ENCODE measurements at regions not wholly inside any gene's neighbourhood (a gene's known extent, or its start where the extent isn't known, plus 50 kb on each side); places are given as distances from the start of the nearest gene placed in this dataset.

GRCh38 chr2:196538189-196538588 lies 101.3 kb upstream of the CCDC150 start:
- TF ChIP-seq POLR2A (IDR thresholded peaks at IDR 0.05) (no peak), POLR2AphosphoS5 (IDR thresholded peaks at IDR 0.05) (peak; percentile 21)
- TF ChIP-seq, protein P1, sequence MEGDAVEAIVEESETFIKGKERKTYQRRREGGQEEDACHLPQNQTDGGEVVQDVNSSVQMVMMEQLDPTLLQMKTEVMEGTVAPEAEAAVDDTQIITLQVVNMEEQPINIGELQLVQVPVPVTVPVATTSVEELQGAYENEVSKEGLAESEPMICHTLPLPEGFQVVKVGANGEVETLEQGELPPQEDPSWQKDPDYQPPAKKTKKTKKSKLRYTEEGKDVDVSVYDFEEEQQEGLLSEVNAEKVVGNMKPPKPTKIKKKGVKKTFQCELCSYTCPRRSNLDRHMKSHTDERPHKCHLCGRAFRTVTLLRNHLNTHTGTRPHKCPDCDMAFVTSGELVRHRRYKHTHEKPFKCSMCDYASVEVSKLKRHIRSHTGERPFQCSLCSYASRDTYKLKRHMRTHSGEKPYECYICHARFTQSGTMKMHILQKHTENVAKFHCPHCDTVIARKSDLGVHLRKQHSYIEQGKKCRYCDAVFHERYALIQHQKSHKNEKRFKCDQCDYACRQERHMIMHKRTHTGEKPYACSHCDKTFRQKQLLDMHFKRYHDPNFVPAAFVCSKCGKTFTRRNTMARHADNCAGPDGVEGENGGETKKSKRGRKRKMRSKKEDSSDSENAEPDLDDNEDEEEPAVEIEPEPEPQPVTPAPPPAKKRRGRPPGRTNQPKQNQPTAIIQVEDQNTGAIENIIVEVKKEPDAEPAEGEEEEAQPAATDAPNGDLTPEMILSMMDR (IDR thresholded peaks at IDR 0.05), result no peak
- 30% methylated on average over 4 of the region's 4 CpGs for WGBS

DNA sequence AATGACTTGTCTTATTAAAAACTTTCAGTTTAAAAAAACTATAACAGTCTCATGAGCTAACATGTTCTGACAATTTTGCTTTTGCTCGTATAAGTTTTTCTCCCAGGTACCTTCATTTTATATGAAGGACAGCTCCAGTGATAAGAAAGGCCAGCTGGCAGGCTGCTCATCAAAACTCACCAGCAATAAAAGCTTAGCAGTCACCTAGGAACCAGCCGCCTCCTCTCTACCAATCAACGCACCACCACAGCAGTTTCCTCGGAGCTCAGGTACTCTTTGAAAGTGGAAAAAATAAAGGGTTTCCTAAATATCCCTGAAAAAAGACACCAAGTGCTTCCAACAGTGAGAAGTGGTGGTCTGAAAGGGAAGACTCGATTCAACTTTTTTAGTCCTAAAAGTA lies 100.9 kb upstream of the CCDC150 start:
- H3K27ac ChIP-seq, result no peak overlapping the region
- DNase-seq (ENCODE audit: low spot score), result no peak
- TF ChIP-seq POLR2AphosphoS5 (IDR thresholded peaks at IDR 0.05), result no peak
- no peaks in the 10 kb centered on the region for H3K4me1 ChIP-seq (replicated peaks)
- intact Hi-C loops (cut with DNase I), result no loop called here
- no peaks in the 10 kb centered on the region for H3K27me3 ChIP-seq (replicated peaks; ENCODE audit: insufficient read depth)
- 49% methylated on average over 5 of the region's 5 CpGs for WGBS
- no peak overlapping the region for H3K4me3 ChIP-seq
- H3K9me3 ChIP-seq, result no peaks in the 10 kb centered on the region
- no peaks in the 10 kb centered on the region for H3K36me3 ChIP-seq

More at GRCh38 chr2:196538189-196538588, 101.3 kb upstream of the CCDC150 start:
- Histone ChIP-seq H3K27ac (no peak overlapping the region), H3K9me3 (no peaks in the 10 kb centered on the region), H3K4me3 (no peak overlapping the region), H3K36me3 (no peaks in the 10 kb centered on the region), H3K27me3 (replicated peaks; ENCODE audit: insufficient read depth) (no peaks in the 10 kb centered on the region), H3K4me1 (replicated peaks) (no peaks in the 10 kb centered on the region)
- DNase-seq (ENCODE audit: low spot score), result peak; percentile 23
- intact Hi-C loops (cut with DNase I), result no loop called here

GRCh38 chr2:196544906-196545433 lies 94.5 kb upstream of the CCDC150 start:
- intact Hi-C loops (cut with DNase I), result no loop called here
- Histone ChIP-seq H3K9me3 (no peaks in the 10 kb centered on the region), H3K36me3 (no peaks in the 10 kb centered on the region), H3K4me3 (no peak overlapping the region), H3K4me1 (replicated peaks) (no peaks in the 10 kb centered on the region), H3K27me3 (replicated peaks; ENCODE audit: insufficient read depth) (no peaks in the 10 kb centered on the region), H3K27ac (no peak overlapping the region)
- WGBS, result 85% methylated on average over 3 of the region's 3 CpGs
- DNase-seq (ENCODE audit: low spot score), result no peak
- TF ChIP-seq, protein P1 (IDR thresholded peaks at IDR 0.05), result no peak
- TF ChIP-seq POLR2AphosphoS5 (IDR thresholded peaks at IDR 0.05), result no peak
- TF ChIP-seq POLR2A (IDR thresholded peaks at IDR 0.05), result no peak

GRCh38 chr2:196546151-196546919 lies 93.2 kb upstream of the CCDC150 start:
- no peaks in the 10 kb centered on the region for H3K9me3 ChIP-seq
- H3K27me3 ChIP-seq (replicated peaks; ENCODE audit: insufficient read depth), result no peaks in the 10 kb centered on the region
- H3K27ac ChIP-seq, result no peak overlapping the region
- TF ChIP-seq POLR2AphosphoS5 (IDR thresholded peaks at IDR 0.05), result no peak
- no peak for TF ChIP-seq POLR2A (IDR thresholded peaks at IDR 0.05)
- TF ChIP-seq, protein P1 (IDR thresholded peaks at IDR 0.05), result no peak
- no peaks in the 10 kb centered on the region for H3K36me3 ChIP-seq
- H3K4me1 ChIP-seq (replicated peaks), result no peaks in the 10 kb centered on the region
- H3K4me3 ChIP-seq, result no peak overlapping the region
- WGBS, result 72% methylated on average over 4 of the region's 4 CpGs
- DNase-seq (ENCODE audit: low spot score), result no peak
- intact Hi-C loops (cut with DNase I), result no loop called here

GRCh38 chr2:196549052-196549451 lies 90.5 kb upstream of the CCDC150 start:
- no peaks in the 10 kb centered on the region for H3K36me3 ChIP-seq
- intact Hi-C loops (cut with DNase I), result no loop called here
- no peaks in the 10 kb centered on the region for H3K27me3 ChIP-seq (replicated peaks; ENCODE audit: insufficient read depth)
- no peak overlapping the region for H3K4me3 ChIP-seq
- H3K4me1 ChIP-seq (replicated peaks), result no peaks in the 10 kb centered on the region
- no peak for TF ChIP-seq POLR2AphosphoS5 (IDR thresholded peaks at IDR 0.05)
- no peak for TF ChIP-seq POLR2A (IDR thresholded peaks at IDR 0.05)
- TF ChIP-seq, protein P1 (IDR thresholded peaks at IDR 0.05), result no peak
- DNase-seq (ENCODE audit: low spot score), result no peak
- H3K9me3 ChIP-seq, result no peaks in the 10 kb centered on the region
- no peak overlapping the region for H3K27ac ChIP-seq
- WGBS, result 95% methylated on average over 3 of the region's 3 CpGs
